SU-DHL-6 (cell line): ENCODE measurements at regions not wholly inside any gene's neighbourhood (a gene's known extent, or its start where the extent isn't known, plus 50 kb on each side); places are given as distances from the start of the nearest gene placed in this dataset.

ENCODE experiments used
- CTCF ChIP-seq: fragments of 200-600 bp; sonication (generic); IDR thresholded peaks from one replicate; pipeline ENCODE4 v1.5.1; 2017; ENCODE audit warnings: antibody characterized with exemption, mild to moderate bottlenecking, low read length, moderate library complexity; ENCODE audit not compliant: insufficient read depth, poor library complexity, severe bottlenecking
- EZH2phosphoT487 ChIP-seq: fragments of 200-600 bp; sonication (generic), shearing (Covaris generic); conservative IDR thresholded peaks from 2 replicates; pipeline ENCODE4 v1.6.1; 2018; ENCODE audit warnings: mild to moderate bottlenecking, antibody characterized with exemption, low read length, moderate library complexity, mixed read lengths

GRCh38 chr6:73954881-73955280 lies 258.9 kb downstream of the CD109 start:
- TF ChIP-seq CTCF (no peak), EZH2phosphoT487 (no peak)
